SK-N-SH (cell line): ENCODE measurements at regions not wholly inside any gene's neighbourhood (a gene's known extent, or its start where the extent isn't known, plus 50 kb on each side); places are given as distances from the start of the nearest gene placed in this dataset.

Experiments used
- CTCF ChIA-PET: fragments of 300-600, 350-600 bp; formaldehyde crosslinking; extraction: SDS; loops from one replicate; lab custom pipeline; 2021; lab: Yijun Ruan, JAX
- POLR2A ChIA-PET: fragments of 350-600 bp; sonication (Branson Sonifier 250); formaldehyde crosslinking; extraction: SDS; loops from one replicate; lab custom pipeline; 2020; ENCODE audit warnings: antibody characterized with exemption, inconsistent platforms; lab: Yijun Ruan, JAX
- DNase-seq: peaks from one replicate; pipeline ENCODE4 v3.0.0; 2012
- H2AFZ ChIP-seq: fragments of 200-600 bp; sonication (generic); 2 replicates; pipeline ENCODE4 v1.8.1; 2016; ENCODE audit warnings: antibody characterized with exemption, mild to moderate bottlenecking, low read depth
- H3F3A ChIP-seq: fragments of 200-600 bp; sonication (generic); replicated peaks from 2 replicates; pipeline ENCODE3; 2016; ENCODE audit warnings: antibody characterized with exemption, mild to moderate bottlenecking; ENCODE audit not compliant: insufficient read depth
- H3K27ac ChIP-seq, 2 experiments: fragments of 200-500 bp in 1 of 2; fragments of 200-600 bp in 1 of 2; sonication (Bioruptor generic) in 1 of 2; sonication (generic), shearing (Covaris generic) in 1 of 2; 2 replicates each; pipeline versions ENCODE4 v1.5.1 to v1.6.1; 2014 to 2016; ENCODE audit warnings: low read depth in 2 of 2, inconsistent platforms in 1 of 2, low read length in 1 of 2, mild to moderate bottlenecking in 1 of 2, mixed read lengths in 1 of 2
- H3K27me3 ChIP-seq: fragments of 200-600 bp; sonication (generic), shearing (Covaris generic); 2 replicates; pipeline ENCODE4 v1.6.1; 2016; ENCODE audit warnings: mixed run types; ENCODE audit not compliant: insufficient read depth
- H3K36me3 ChIP-seq, 2 experiments: fragments of 200-500 bp in 1 of 2; fragments of 200-600 bp in 1 of 2; sonication (Bioruptor generic) in 1 of 2; sonication (generic) in 1 of 2; replicated peaks in 1 of 2; 2 replicates each; pipeline versions ENCODE3 to v1.5.1; 2014 to 2016; ENCODE audit warnings: low read length in 1 of 2, mild to moderate bottlenecking in 1 of 2; ENCODE audit not compliant: insufficient read depth in 2 of 2, control insufficient read depth in 1 of 2
- H3K4me1 ChIP-seq, 2 experiments: fragments of 200-500 bp in 1 of 2; fragments of 200-600 bp in 1 of 2; sonication (Bioruptor generic) in 1 of 2; sonication (generic), shearing (Covaris generic) in 1 of 2; 2 replicates each; pipeline versions ENCODE4 v1.5.1 to v1.6.1; 2014 to 2016; ENCODE audit warnings: low read depth in 1 of 2, low read length in 1 of 2, mixed run types in 1 of 2; ENCODE audit not compliant: insufficient read depth in 2 of 2, control insufficient read depth in 1 of 2
- H3K4me2 ChIP-seq: fragments of 200-600 bp; sonication (generic), shearing (Covaris generic); 2 replicates; pipeline ENCODE4 v1.6.1; 2017; ENCODE audit warnings: mixed run types
- H3K4me3 ChIP-seq, 2 experiments: fragments of 200-500 bp in 1 of 2; fragments of 200-600 bp in 1 of 2; sonication (Bioruptor generic) in 1 of 2; sonication (generic), shearing (Covaris generic) in 1 of 2; 2 replicates each; pipeline versions ENCODE4 v1.5.1 to v1.8.1; 2014 to 2016; ENCODE audit warnings: low read depth in 2 of 2, inconsistent platforms in 1 of 2, low read length in 1 of 2, mild to moderate bottlenecking in 1 of 2, mixed read lengths in 1 of 2, moderate library complexity in 1 of 2
- H3K79me2 ChIP-seq: fragments of 200-600 bp; sonication (generic); 2 replicates; pipeline ENCODE4 v1.8.1; 2017; ENCODE audit warnings: mild to moderate bottlenecking; ENCODE audit not compliant: insufficient read depth
- H3K9ac ChIP-seq: fragments of 200-600 bp; sonication (generic); 2 replicates; pipeline ENCODE4 v1.6.1; 2017; ENCODE audit warnings: mixed run types
- H3K9me2 ChIP-seq: fragments of 200-600 bp; sonication (generic); 2 replicates; pipeline ENCODE4 v1.6.1; 2017; ENCODE audit warnings: mixed run types
- H3K9me3 ChIP-seq: fragments of 200-600 bp; sonication (generic); 2 replicates; pipeline ENCODE4 v1.6.1; 2017; ENCODE audit warnings: mixed run types, mild to moderate bottlenecking, moderate library complexity
- H4K20me1 ChIP-seq: fragments of 200-600 bp; sonication (generic); 2 replicates; pipeline ENCODE4 v1.6.1; 2017; ENCODE audit warnings: mild to moderate bottlenecking, mixed run types; ENCODE audit not compliant: insufficient read depth
- ELF1 ChIP-seq: IDR thresholded peaks from 2 replicates; pipeline ENCODE4 v1.4.0; 2012
- EP300 ChIP-seq, 2 experiments: IDR thresholded peaks; 2 replicates each; pipeline versions ENCODE4 v1.4.0 to v1.6.1; 2012; ENCODE audit warnings: borderline replicate concordance in 1 of 2, low read depth in 1 of 2, low read length in 1 of 2
- EZH2phosphoT487 ChIP-seq: fragments of 200-600 bp; sonication (generic); IDR thresholded peaks from 2 replicates; pipeline ENCODE4 v1.6.1; 2017; ENCODE audit warnings: low read depth, mixed run types, mild to moderate bottlenecking, antibody characterized with exemption, moderate library complexity, borderline replicate concordance
- FOSL2 ChIP-seq: IDR thresholded peaks from 2 replicates; pipeline ENCODE4 v1.4.0; 2012; ENCODE audit warnings: low read depth, mild to moderate bottlenecking, moderate library complexity, borderline replicate concordance
- FOXJ3 ChIP-seq: sonication (generic); formaldehyde crosslinking; IDR thresholded peaks from 2 replicates; pipeline ENCODE4 v1.5.1; 2020; ENCODE audit warnings: mild to moderate bottlenecking, missing genetic modification reagents
- JUND ChIP-seq: IDR thresholded peaks from 2 replicates; pipeline ENCODE4 v1.4.0; 2012
- MEF2A ChIP-seq: IDR thresholded peaks from 2 replicates; pipeline ENCODE4 v1.4.0; 2012; ENCODE audit warnings: low read depth, borderline replicate concordance
- MXI1 ChIP-seq: IDR thresholded peaks from 2 replicates; pipeline ENCODE4 v1.6.1; 2012; ENCODE audit warnings: mild to moderate bottlenecking, low read depth, low read length, improper control_type of control experiment
- NFIC ChIP-seq: IDR thresholded peaks from 2 replicates; pipeline ENCODE4 v1.4.0; 2012; ENCODE audit warnings: borderline replicate concordance
- PBX3 ChIP-seq: IDR thresholded peaks from 2 replicates; pipeline ENCODE4; 2012
- POLR2AphosphoS5 ChIP-seq: IDR thresholded peaks from 2 replicates; pipeline ENCODE4 v1.6.1; 2012; ENCODE audit warnings: low read depth, low read length
- RAD21 ChIP-seq: IDR thresholded peaks from 2 replicates; pipeline ENCODE4 v1.6.1; 2012; ENCODE audit warnings: mild to moderate bottlenecking, low read length
- REST ChIP-seq: IDR thresholded peaks from 2 replicates; pipeline ENCODE4 v1.6.1; 2012; ENCODE audit warnings: mild to moderate bottlenecking, low read depth, low read length, moderate library complexity
- RFX5 ChIP-seq: IDR thresholded peaks from 2 replicates; pipeline ENCODE4 v1.6.1; 2012; ENCODE audit warnings: mild to moderate bottlenecking, improper control_type of control experiment, low read length
- SIN3A ChIP-seq: IDR thresholded peaks from 2 replicates; pipeline ENCODE4 v1.6.1; 2012; ENCODE audit warnings: low read depth, mild to moderate bottlenecking, low read length, moderate library complexity, borderline replicate concordance
- SMC3 ChIP-seq: IDR thresholded peaks from 2 replicates; pipeline ENCODE4 v1.6.1; 2012; ENCODE audit warnings: low read depth, low read length, improper control_type of control experiment
- TAF1 ChIP-seq: IDR thresholded peaks from 2 replicates; pipeline ENCODE4 v1.6.1; 2012; ENCODE audit warnings: low read depth, mild to moderate bottlenecking, low read length, moderate library complexity, borderline replicate concordance
- USF1 ChIP-seq: IDR thresholded peaks from 2 replicates; pipeline ENCODE4 v1.4.0; 2012; ENCODE audit warnings: low read depth, borderline replicate concordance
- YY1 ChIP-seq: IDR thresholded peaks from 2 replicates; pipeline ENCODE4 v1.4.0; 2012; ENCODE audit warnings: low read depth, mild to moderate bottlenecking
- ZBTB33 ChIP-seq: IDR thresholded peaks from 2 replicates; pipeline ENCODE4 v1.4.0; 2012; ENCODE audit warnings: low read depth, borderline replicate concordance
- WGBS: methylation state at CpG from one replicate; pipeline ENCODE4 v1.1.6; 2017; ENCODE audit warnings: low lambda C conversion rate; 5-methylcytosine and 5-hydroxymethylcytosine counted together

- TF ChIP-seq ZBTB33 = no peak
- TF ChIP-seq REST = no peak
- no peak for TF ChIP-seq RAD21
- no peak for TF ChIP-seq YY1
- no peak for TF ChIP-seq PBX3
- no peak for TF ChIP-seq NFIC
- TF ChIP-seq RFX5 = no peak
- no peak for TF ChIP-seq USF1
- no peak for TF ChIP-seq MEF2A
- TF ChIP-seq POLR2AphosphoS5 = no peak
- no peak for TF ChIP-seq SMC3
- TF ChIP-seq ELF1 = no peak
- TF ChIP-seq SIN3A = no peak
- no peak for TF ChIP-seq JUND
- TF ChIP-seq FOSL2 = no peak
- no peak for TF ChIP-seq EP300 (IDR thresholded peaks at IDR 0.05; ENCODE audit: borderline replicate concordance in 1 of 2, low read depth in 1 of 2, low read length in 1 of 2)
- no peak for TF ChIP-seq FOXJ3 (CRISPR knock-in tag)
- no peak for TF ChIP-seq TAF1
- TF ChIP-seq EZH2phosphoT487 = no peak
- TF ChIP-seq MXI1 = no peak
- no peaks in the 10 kb centered on the region for H3F3A ChIP-seq
- no peaks in the 10 kb centered on the region for H3K36me3 ChIP-seq
- no peak for DNase-seq
- no peak overlapping the region for H3K4me3 ChIP-seq
- no peak overlapping the region for H3K4me2 ChIP-seq
- POLR2A ChIA-PET = no interaction called here
- H3K9me2 ChIP-seq = no peaks in the 10 kb centered on the region
- H3K4me1 ChIP-seq = peaks cover 0 to 5% of the 10 kb centered on the region in 2 experiments; a peak in 2 of 4 replicates
- CTCF ChIA-PET = no interaction called here
- no peaks in the 10 kb centered on the region for H3K27me3 ChIP-seq
- H3K27ac ChIP-seq = no peak overlapping the region
- H3K9me3 ChIP-seq = no peaks in the 10 kb centered on the region
- H4K20me1 ChIP-seq = no peaks in the 10 kb centered on the region
- H3K9ac ChIP-seq = no peak overlapping the region
- no peaks in the 10 kb centered on the region for H3K79me2 ChIP-seq
- H2AFZ ChIP-seq = no peak overlapping the region
- WGBS = 22% methylated on average over 9 of the region's 9 CpGs
Measured at GRCh38 chr5:117207088-117207668, 632.6 kb upstream of the SEMA6A start.
